Upper lobe of left lung (tissue), 6 donors: ENCODE measurements at regions not wholly inside any gene's neighbourhood (a gene's known extent, or its start where the extent isn't known, plus 50 kb on each side); places are given as distances from the start of the nearest gene placed in this dataset.

ENCODE experiments used
- ATAC-seq, 2 donors: fragments of 200-7000 bp; cut with Tn5 transposase; one replicate each; pipeline ENCODE4 v1.9.1; 2022; ENCODE audit warnings: mild to moderate bottlenecking in 2 of 2, moderate library complexity in 2 of 2; ENCODE audit not compliant: low FRiP score in 2 of 2
- DNase-seq, 2 donors: peaks; one replicate each; pipeline ENCODE4 v3.0.0-alpha.2; 2019 to 2020
- H3K27ac ChIP-seq, 4 donors: fragments of 200-600 bp; sonication (generic); one replicate each; pipeline ENCODE4 v1.5.1; 2016 to 2019
- H3K27me3 ChIP-seq, 4 donors: fragments of 200-600 bp; sonication (generic); one replicate each; pipeline ENCODE4 v1.5.1; 2017 to 2019
- H3K36me3 ChIP-seq, 4 donors: fragments of 200-600 bp; sonication (generic); one replicate each; pipeline ENCODE4 v1.5.1; 2016 to 2019
- H3K4me1 ChIP-seq, 4 donors: fragments of 200-600 bp; sonication (generic); one replicate each; pipeline ENCODE4 v1.5.1; 2018 to 2019
- H3K4me3 ChIP-seq, 4 donors: fragments of 200-600 bp; sonication (generic); one replicate each; pipeline ENCODE4 v1.5.1; 2017 to 2019; ENCODE audit warnings: mild to moderate bottlenecking in 2 of 4, moderate library complexity in 1 of 4
- H3K9me3 ChIP-seq, 4 donors: fragments of 200-600 bp; sonication (generic); one replicate each; pipeline ENCODE4 v1.5.1; 2018 to 2019
- EP300 ChIP-seq, 4 donors: sonication (generic); formaldehyde crosslinking; IDR thresholded peaks; one replicate each; pipeline ENCODE4 v1.5.1; 2017; ENCODE audit warnings: antibody characterized with exemption in 4 of 4, control low read depth in 2 of 4
- POLR2A ChIP-seq, 4 donors: fragments of 450-650 bp; IDR thresholded peaks; one replicate each; pipeline ENCODE4 v1.5.1; 2016 to 2017; ENCODE audit warnings: antibody characterized with exemption in 4 of 4, mild to moderate bottlenecking in 2 of 4
- POLR2AphosphoS5 ChIP-seq, 2 donors: sonication (generic); formaldehyde crosslinking; IDR thresholded peaks; one replicate each; pipeline ENCODE4 v1.5.1; 2017; ENCODE audit warnings: antibody characterized with exemption in 2 of 2
- WGBS, 2 donors: methylation state at CpG; one replicate each; pipeline ENCODE4 v1.1.5; 2017 to 2018; 5-methylcytosine and 5-hydroxymethylcytosine counted together
- small RNA-seq, 4 donors: library from RNA; depleted of rRNA; stranded (forward); fragments of <200 nt; gene quantifications; one replicate each; pipeline ENCODE3, GENCODE V24; 2016
- TF ChIP-seq, protein P1 (sequence below), 6 experiments: fragments of 450-650 bp in 4 of 6; fragments of 200-600 bp in 2 of 6; sonication (generic) in 2 of 6; IDR thresholded peaks; one replicate each; pipeline ENCODE4 v1.5.1; 2016 to 2019; ENCODE audit warnings: antibody characterized with exemption in 6 of 6
- donor health status: DM: no; HTN: no; CAD: no; lungs with moderate emphysema.
- donor health status: DM: no; HTN: yes; CAD: no; lungs with severe emphysema.

GRCh38 chr1:24980836-24981630 is 51.0 kb upstream of the RUNX3 start:
- Histone ChIP-seq H3K9me3 (peaks cover 0 to 7% (median 3%) of the 10 kb centered on the region in 4 donors), H3K4me1 (no peaks in the 10 kb centered on the region), H3K36me3 (no peaks in the 10 kb centered on the region), H3K27me3 (no peaks in the 10 kb centered on the region), H3K4me3 (no peak overlapping the region), H3K27ac (no peak overlapping the region)
- TF ChIP-seq, protein P1, sequence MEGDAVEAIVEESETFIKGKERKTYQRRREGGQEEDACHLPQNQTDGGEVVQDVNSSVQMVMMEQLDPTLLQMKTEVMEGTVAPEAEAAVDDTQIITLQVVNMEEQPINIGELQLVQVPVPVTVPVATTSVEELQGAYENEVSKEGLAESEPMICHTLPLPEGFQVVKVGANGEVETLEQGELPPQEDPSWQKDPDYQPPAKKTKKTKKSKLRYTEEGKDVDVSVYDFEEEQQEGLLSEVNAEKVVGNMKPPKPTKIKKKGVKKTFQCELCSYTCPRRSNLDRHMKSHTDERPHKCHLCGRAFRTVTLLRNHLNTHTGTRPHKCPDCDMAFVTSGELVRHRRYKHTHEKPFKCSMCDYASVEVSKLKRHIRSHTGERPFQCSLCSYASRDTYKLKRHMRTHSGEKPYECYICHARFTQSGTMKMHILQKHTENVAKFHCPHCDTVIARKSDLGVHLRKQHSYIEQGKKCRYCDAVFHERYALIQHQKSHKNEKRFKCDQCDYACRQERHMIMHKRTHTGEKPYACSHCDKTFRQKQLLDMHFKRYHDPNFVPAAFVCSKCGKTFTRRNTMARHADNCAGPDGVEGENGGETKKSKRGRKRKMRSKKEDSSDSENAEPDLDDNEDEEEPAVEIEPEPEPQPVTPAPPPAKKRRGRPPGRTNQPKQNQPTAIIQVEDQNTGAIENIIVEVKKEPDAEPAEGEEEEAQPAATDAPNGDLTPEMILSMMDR (IDR thresholded peaks at IDR 0.05) = no peak
- TF ChIP-seq EP300 (IDR thresholded peaks at IDR 0.05) (no peak), POLR2A (IDR thresholded peaks at IDR 0.05) (no peak), POLR2AphosphoS5 (IDR thresholded peaks at IDR 0.05) (no peak)
- DNase-seq (peak in 1 of 2 donors; percentile 39), ATAC-seq (no peak)
- 84 to 87% methylated on average over 8 to 12 of the region's 13 CpGs for WGBS, 2 donors

Small RNA genes lying in the stretch of these regions (small RNA-seq; reads per million reads assigned to genes)
- 0 reads per million in 4 donors for gene MIR4425
